Upper lobe of right lung (tissue), 1 donor: ENCODE measurements at regions not wholly inside any gene's neighbourhood (a gene's known extent, or its start where the extent isn't known, plus 50 kb on each side); places are given as distances from the start of the nearest gene placed in this dataset.

Source experiments
- ATAC-seq: fragments of 200-7000 bp; cut with Tn5 transposase; one replicate; pipeline ENCODE4 v1.9.1; 2020; ENCODE audit warnings: mild to moderate bottlenecking, moderate library complexity
- DNase-seq: peaks from one replicate; pipeline ENCODE4 v3.0.0-alpha.2; 2020
- H3K27ac ChIP-seq: fragments of 200-600 bp; one replicate; pipeline ENCODE4 v1.8.0; 2022
- H3K27me3 ChIP-seq: fragments of 200-600 bp; one replicate; pipeline ENCODE4 v1.8.0; 2022; ENCODE audit warnings: mild to moderate bottlenecking
- H3K36me3 ChIP-seq: fragments of 200-600 bp; one replicate; pipeline ENCODE4 v1.8.0; 2022
- H3K4me1 ChIP-seq: fragments of 200-600 bp; one replicate; pipeline ENCODE4 v1.8.0; 2022
- H3K4me3 ChIP-seq: fragments of 200-600 bp; one replicate; pipeline ENCODE4 v1.8.0; 2022; ENCODE audit warnings: mild to moderate bottlenecking
- H3K9me3 ChIP-seq: fragments of 200-600 bp; one replicate; pipeline ENCODE4 v1.8.0; 2022
- CTCF ChIP-seq: fragments of 200-600 bp; IDR thresholded peaks from one replicate; pipeline ENCODE4 v1.8.0; 2022; ENCODE audit warnings: antibody characterized with exemption
- intact Hi-C: fragments of 100-400 bp; cut with DNase I; formaldehyde crosslinking; loops from one replicate; pipeline ENCODE4 v1.11.0; 2022
- donor health status: DM: no; HTN: yes; CAD: no; lungs with severe emphysema.

- TF ChIP-seq CTCF, result no peak
- ATAC-seq (no peak), DNase-seq (no peak)
- H3K4me1 ChIP-seq, result no peaks in the 10 kb centered on the region
- intact Hi-C loops, result no loop called here
- H3K27ac ChIP-seq, result no peak overlapping the region
- H3K4me3 ChIP-seq, result no peak overlapping the region
- no peaks in the 10 kb centered on the region for H3K36me3 ChIP-seq
- no peaks in the 10 kb centered on the region for H3K9me3 ChIP-seq
- no peaks in the 10 kb centered on the region for H3K27me3 ChIP-seq
Measured at GRCh38 chr1:38225745-38226144, 179.2 kb upstream of the POU3F1 start.

- no peaks in the 10 kb centered on the region for H3K9me3 ChIP-seq
- H3K4me1 ChIP-seq, result no peaks in the 10 kb centered on the region
- no peaks in the 10 kb centered on the region for H3K27me3 ChIP-seq
- DNase-seq, result no peak
- no peaks in the 10 kb centered on the region for H3K36me3 ChIP-seq
- no peak overlapping the region for H3K27ac ChIP-seq
- H3K4me3 ChIP-seq, result no peak overlapping the region
- no peak for TF ChIP-seq CTCF
- intact Hi-C loops, result no loop called here
- no peak for ATAC-seq
Measured at GRCh38 chr1:38223391-38223790, 176.8 kb upstream of the POU3F1 start.

DNA sequence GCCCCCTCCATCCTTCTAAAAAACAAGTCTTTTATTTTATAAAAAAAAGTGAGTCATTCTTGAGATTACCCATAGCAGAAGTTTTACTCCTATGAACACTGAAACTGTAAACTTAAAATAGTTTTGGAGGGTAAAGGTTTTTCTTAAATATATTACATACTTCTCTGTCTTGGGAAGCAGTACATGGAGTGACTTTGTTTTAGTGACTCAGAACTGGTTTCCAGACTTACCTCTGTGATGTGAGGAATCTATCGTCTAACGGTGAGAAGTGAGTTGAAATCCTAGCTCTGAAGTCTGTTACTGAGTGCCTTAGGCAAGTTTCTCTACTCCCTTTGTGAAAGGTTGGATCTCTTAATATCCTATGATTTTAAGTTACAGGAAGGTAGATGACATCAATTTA is 176.3 kb upstream of the POU3F1 start:
- H3K27ac ChIP-seq, result no peak overlapping the region
- ATAC-seq (no peak), DNase-seq (no peak)
- intact Hi-C loops, result no loop called here
- H3K9me3 ChIP-seq, result no peaks in the 10 kb centered on the region
- TF ChIP-seq CTCF, result no peak
- no peaks in the 10 kb centered on the region for H3K27me3 ChIP-seq
- H3K36me3 ChIP-seq, result no peaks in the 10 kb centered on the region
- no peak overlapping the region for H3K4me3 ChIP-seq
- H3K4me1 ChIP-seq, result no peaks in the 10 kb centered on the region

DNA sequence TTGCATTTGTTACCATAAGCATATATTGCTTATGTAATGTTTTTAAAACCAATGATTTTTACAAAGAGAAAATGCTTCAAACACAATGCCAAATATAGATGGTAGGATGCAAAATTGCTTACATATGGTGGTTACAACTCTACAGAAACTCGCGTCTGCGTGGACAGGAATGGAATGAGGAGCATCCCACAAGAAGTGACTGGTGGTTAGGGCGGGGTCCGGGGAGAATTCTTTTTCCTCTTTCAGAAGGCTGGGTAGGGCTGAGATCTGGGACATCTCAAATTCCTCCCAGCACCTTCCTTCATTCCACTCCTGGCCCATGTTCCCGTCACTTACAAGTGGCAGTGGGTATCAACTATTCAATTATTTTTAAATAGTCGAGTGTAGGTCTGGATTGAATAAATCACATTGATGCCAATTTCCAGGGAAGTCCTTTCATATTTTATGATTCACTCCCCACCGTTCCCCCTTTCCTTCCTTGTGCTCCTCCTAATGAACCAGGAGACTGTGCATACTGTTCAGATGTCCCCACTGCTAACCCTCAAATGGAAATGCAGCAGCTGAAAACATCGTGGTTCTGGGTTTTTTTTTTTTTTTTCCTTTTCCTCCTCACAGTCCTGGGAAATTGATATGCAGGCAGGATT is 174.5 kb upstream of the POU3F1 start:
- Histone ChIP-seq H3K27me3 (no peaks in the 10 kb centered on the region), H3K36me3 (no peaks in the 10 kb centered on the region), H3K4me1 (no peaks in the 10 kb centered on the region), H3K9me3 (no peaks in the 10 kb centered on the region), H3K4me3 (no peak overlapping the region), H3K27ac (no peak overlapping the region)
- intact Hi-C loops, result no loop called here
- DNase-seq (no peak), ATAC-seq (peak; percentile 45)
- no peak for TF ChIP-seq CTCF

- intact Hi-C loops, result no loop called here
- Histone ChIP-seq H3K36me3 (no peaks in the 10 kb centered on the region), H3K4me1 (no peaks in the 10 kb centered on the region), H3K27ac (no peak overlapping the region), H3K9me3 (no peaks in the 10 kb centered on the region), H3K4me3 (no peak overlapping the region), H3K27me3 (no peaks in the 10 kb centered on the region)
- DNase-seq (no peak), ATAC-seq (no peak)
- TF ChIP-seq CTCF, result no peak
Measured at GRCh38 chr1:38217316-38217715, 170.7 kb upstream of the POU3F1 start.
